ENCODE measurements at regions not wholly inside any gene's neighbourhood (a gene's known extent, or its start where the extent isn't known, plus 50 kb on each side); places are given as distances from the start of the nearest gene placed in this dataset.

DNA sequence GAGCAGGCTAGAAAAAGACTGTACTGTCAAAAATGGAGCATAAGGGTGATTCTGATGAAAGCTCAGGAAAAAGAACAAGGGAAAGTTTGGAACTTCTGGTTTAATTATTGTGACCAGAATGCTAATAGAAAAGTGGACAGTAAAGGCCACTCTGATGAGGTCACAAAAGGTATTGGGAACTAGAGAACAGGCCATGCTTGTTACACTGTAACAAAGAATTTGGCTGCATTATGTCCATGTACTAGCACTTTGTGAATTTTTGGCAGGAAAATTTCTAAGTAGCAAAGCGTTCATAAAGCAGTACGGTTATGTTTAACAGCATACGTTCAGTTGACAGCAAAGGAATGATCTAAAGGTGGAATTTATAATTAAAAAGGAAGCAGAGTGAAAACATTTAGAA lies 418.6 kb downstream of the TRIB2 start:
- ChIA-PET POLR2A (interaction anchor here (0.6 kb wide), 1 partner anchor 972 kb away, joined by 4 read pairs; no protein-coding TSS in a partner anchor), CTCF (no interaction called here)
- Mint-ChIP-seq H3K27me3 (peaks cover 10% of the 10 kb centered on the region), H3K4me1 (ENCODE audit: low read depth) (no peaks in the 10 kb centered on the region), H3K4me3 (no peak overlapping the region), H3K9me3 (no peaks in the 10 kb centered on the region), H3K36me3 (ENCODE audit: low read depth) (no peaks in the 10 kb centered on the region), H3K27ac (no peak overlapping the region)
- ATAC-seq (no peak), DNase-seq (no peak)
- no peak for TF ChIP-seq CTCF (IDR thresholded peaks at IDR 0.05)
- intact Hi-C loops (cut with micrococcal nuclease) = no loop called here

- ATAC-seq = no peak
Observed at GRCh38 chr2:13135856-13136255, 419.1 kb downstream of the TRIB2 start.

GRCh38 chr2:13137679-13138078 lies 420.9 kb downstream of the TRIB2 start:
- CTCF ChIA-PET = no interaction called here
- no peak overlapping the region for H3K27ac Mint-ChIP-seq
- no peak for DNase-seq
- no peaks in the 10 kb centered on the region for H3K36me3 Mint-ChIP-seq (ENCODE audit: low read depth)
- intact Hi-C loops (cut with micrococcal nuclease) = no loop called here
- H3K9me3 Mint-ChIP-seq = peaks cover 3% of the 10 kb centered on the region
- no peaks in the 10 kb centered on the region for H3K4me1 Mint-ChIP-seq (ENCODE audit: low read depth)
- TF ChIP-seq CTCF (IDR thresholded peaks at IDR 0.05) = no peak
- POLR2A ChIA-PET = no interaction called here
- no peak overlapping the region for H3K4me3 Mint-ChIP-seq
- H3K27me3 Mint-ChIP-seq = peaks cover 6% of the 10 kb centered on the region
- ATAC-seq = no peak

More at GRCh38 chr2:13135856-13136255, 419.1 kb downstream of the TRIB2 start:
- H3K9me3 Mint-ChIP-seq = no peaks in the 10 kb centered on the region
- intact Hi-C loops (cut with micrococcal nuclease) = no loop called here
- no peak overlapping the region for H3K27ac Mint-ChIP-seq
- TF ChIP-seq CTCF (IDR thresholded peaks at IDR 0.05) = no peak
- no peaks in the 10 kb centered on the region for H3K36me3 Mint-ChIP-seq (ENCODE audit: low read depth)
- DNase-seq = no peak
- no peak overlapping the region for H3K4me3 Mint-ChIP-seq
- peaks cover 9% of the 10 kb centered on the region for H3K27me3 Mint-ChIP-seq
- no peaks in the 10 kb centered on the region for H3K4me1 Mint-ChIP-seq (ENCODE audit: low read depth)
- ChIA-PET POLR2A (interaction anchor here (0.6 kb wide), 1 partner anchor 972 kb away, joined by 4 read pairs; no protein-coding TSS in a partner anchor), CTCF (no interaction called here)

GRCh38 chr2:13141315-13141714 lies 424.6 kb downstream of the TRIB2 start:
- ATAC-seq (no peak), DNase-seq (no peak)
- POLR2A ChIA-PET = no interaction called here
- H3K27ac Mint-ChIP-seq = no peak overlapping the region
- no peak for TF ChIP-seq CTCF (IDR thresholded peaks at IDR 0.05)
- no peaks in the 10 kb centered on the region for H3K4me1 Mint-ChIP-seq (ENCODE audit: low read depth)
- H3K36me3 Mint-ChIP-seq (ENCODE audit: low read depth) = no peaks in the 10 kb centered on the region
- no peak overlapping the region for H3K4me3 Mint-ChIP-seq
- intact Hi-C loops (cut with micrococcal nuclease) = no loop called here
- H3K27me3 Mint-ChIP-seq = peaks cover 8% of the 10 kb centered on the region
- peaks cover 3% of the 10 kb centered on the region for H3K9me3 Mint-ChIP-seq
- CTCF ChIA-PET = no interaction called here

- no peak overlapping the region for H3K4me3 Mint-ChIP-seq
- intact Hi-C loops (cut with micrococcal nuclease) = no loop called here
- ATAC-seq = no peak
- H3K36me3 Mint-ChIP-seq (ENCODE audit: low read depth) = no peaks in the 10 kb centered on the region
- H3K27me3 Mint-ChIP-seq = peaks cover 8% of the 10 kb centered on the region
- no peaks in the 10 kb centered on the region for H3K4me1 Mint-ChIP-seq (ENCODE audit: low read depth)
- TF ChIP-seq CTCF (IDR thresholded peaks at IDR 0.05) = no peak
- DNase-seq = no peak
- ChIA-PET CTCF (no interaction called here), POLR2A (no interaction called here)
- no peak overlapping the region for H3K27ac Mint-ChIP-seq
- peaks cover 3% of the 10 kb centered on the region for H3K9me3 Mint-ChIP-seq
Observed at GRCh38 chr2:13143451-13143850, 426.7 kb downstream of the TRIB2 start.

Measured in activated CD8-positive, alpha-beta T cell treated with anti-CD3 and anti-CD28 coated beads for 36 hours (primary cell).